ENCODE measurements at regions not wholly inside any gene's neighbourhood (a gene's known extent, or its start where the extent isn't known, plus 50 kb on each side); places are given as distances from the start of the nearest gene placed in this dataset.

DNA sequence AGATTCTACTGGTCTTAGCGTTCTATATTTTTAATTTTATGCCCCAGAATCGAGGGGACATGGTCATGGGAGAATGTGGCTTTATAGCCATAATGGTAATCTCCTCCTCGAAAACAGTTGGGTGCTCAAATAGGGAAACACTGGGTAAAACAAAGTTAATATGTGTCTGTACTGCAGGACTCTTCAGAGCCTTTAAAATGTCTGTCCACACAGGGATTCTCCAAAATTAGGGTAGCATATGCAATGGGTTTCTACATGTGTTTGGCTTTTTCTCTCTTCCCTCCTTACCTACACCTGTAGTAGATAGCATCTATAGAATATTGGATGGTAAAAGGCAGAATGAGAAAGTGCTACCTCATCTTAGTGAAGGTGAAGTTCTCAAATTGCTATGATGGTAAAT, 130.0 kb upstream of the NR3C1 start:
- TF ChIP-seq, protein P1, sequence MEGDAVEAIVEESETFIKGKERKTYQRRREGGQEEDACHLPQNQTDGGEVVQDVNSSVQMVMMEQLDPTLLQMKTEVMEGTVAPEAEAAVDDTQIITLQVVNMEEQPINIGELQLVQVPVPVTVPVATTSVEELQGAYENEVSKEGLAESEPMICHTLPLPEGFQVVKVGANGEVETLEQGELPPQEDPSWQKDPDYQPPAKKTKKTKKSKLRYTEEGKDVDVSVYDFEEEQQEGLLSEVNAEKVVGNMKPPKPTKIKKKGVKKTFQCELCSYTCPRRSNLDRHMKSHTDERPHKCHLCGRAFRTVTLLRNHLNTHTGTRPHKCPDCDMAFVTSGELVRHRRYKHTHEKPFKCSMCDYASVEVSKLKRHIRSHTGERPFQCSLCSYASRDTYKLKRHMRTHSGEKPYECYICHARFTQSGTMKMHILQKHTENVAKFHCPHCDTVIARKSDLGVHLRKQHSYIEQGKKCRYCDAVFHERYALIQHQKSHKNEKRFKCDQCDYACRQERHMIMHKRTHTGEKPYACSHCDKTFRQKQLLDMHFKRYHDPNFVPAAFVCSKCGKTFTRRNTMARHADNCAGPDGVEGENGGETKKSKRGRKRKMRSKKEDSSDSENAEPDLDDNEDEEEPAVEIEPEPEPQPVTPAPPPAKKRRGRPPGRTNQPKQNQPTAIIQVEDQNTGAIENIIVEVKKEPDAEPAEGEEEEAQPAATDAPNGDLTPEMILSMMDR (conservative IDR thresholded peaks at IDR 0.05; ENCODE audit: low read length): no peak
- TF ChIP-seq EZH2phosphoT487 (IDR thresholded peaks at IDR 0.05; ENCODE audit: borderline replicate concordance): no peak
